HEK293 (cell line): ENCODE measurements at regions not wholly inside any gene's neighbourhood (a gene's known extent, or its start where the extent isn't known, plus 50 kb on each side); places are given as distances from the start of the nearest gene placed in this dataset.

ENCODE experiments used
- CTCF ChIA-PET: fragments of 350-600 bp; formaldehyde crosslinking; extraction: SDS; loops from one replicate; lab custom pipeline; 2021; ENCODE audit warnings: antibody characterized with exemption; lab: Yijun Ruan, JAX
- POLR2A ChIA-PET: fragments of 300-600 bp; formaldehyde crosslinking; extraction: SDS; loops from one replicate; lab custom pipeline; 2020; ENCODE audit warnings: antibody characterized with exemption, inconsistent platforms; lab: Yijun Ruan, JAX
- H3K27ac ChIP-seq: fragments of 200-500 bp; sonication (Bioruptor generic); 2 replicates; pipeline ENCODE4 v1.5.1; 2014; ENCODE audit warnings: low read depth, low read length, control low read depth, inconsistent platforms; ENCODE audit errors: extremely low read depth
- H3K36me3 ChIP-seq, 2 experiments: fragments of 200-500 bp in 1 of 2; sonication (Bioruptor generic) in 1 of 2; 1 replicate in 1 of 2; 2 replicates in 1 of 2; pipeline ENCODE4 v1.5.1; 2014 to 2017; ENCODE audit warnings: inconsistent platforms in 2 of 2, low read length in 2 of 2; ENCODE audit not compliant: control insufficient read depth in 2 of 2, insufficient read depth in 1 of 2
- H3K4me1 ChIP-seq: fragments of 200-500 bp; sonication (Bioruptor generic); 2 replicates; pipeline ENCODE4 v1.5.1; 2014; ENCODE audit warnings: mild to moderate bottlenecking, low read length, inconsistent platforms; ENCODE audit not compliant: control insufficient read depth, insufficient read depth
- H3K4me3 ChIP-seq: 2 replicates; pipeline ENCODE4 v1.5.1; 2011; ENCODE audit warnings: low read depth, mild to moderate bottlenecking, control low read depth, low read length, moderate library complexity
- H3K9me3 ChIP-seq: fragments of 200-500 bp; sonication (Bioruptor generic); 2 replicates; pipeline ENCODE4 v1.5.1; 2014; ENCODE audit warnings: low read depth, low read length, inconsistent platforms; ENCODE audit not compliant: control insufficient read depth, insufficient read depth
- KLF10 ChIP-seq: fragments of 450-650 bp; IDR thresholded peaks from 2 replicates; pipeline ENCODE4 v1.5.1; 2018; ENCODE audit warnings: missing biosample characterization, mild to moderate bottlenecking, missing genetic modification characterization
- PRDM1 ChIP-seq: fragments of 450-650 bp; formaldehyde crosslinking; IDR thresholded peaks from 2 replicates; pipeline ENCODE4; 2016; ENCODE audit warnings: missing biosample characterization, missing genetic modification characterization
- YY1 ChIP-seq: fragments of 450-650 bp; formaldehyde crosslinking; IDR thresholded peaks from 2 replicates; pipeline ENCODE4 v1.5.1; 2018; ENCODE audit warnings: missing biosample characterization, missing genetic modification characterization
- ZBTB21 ChIP-seq: fragments of 450-650 bp; formaldehyde crosslinking; IDR thresholded peaks from 2 replicates; pipeline ENCODE4 v1.5.1; 2017; ENCODE audit warnings: missing biosample characterization, missing genetic modification characterization
- ZBTB6 ChIP-seq: fragments of 450-650 bp; formaldehyde crosslinking; IDR thresholded peaks from 2 replicates; pipeline ENCODE4 v1.5.1; 2017; ENCODE audit warnings: missing biosample characterization, missing genetic modification characterization
- ZNF146 ChIP-seq: fragments of 450-650 bp; formaldehyde crosslinking; IDR thresholded peaks from 2 replicates; pipeline ENCODE4 v1.5.1; 2016; ENCODE audit warnings: missing biosample characterization, missing genetic modification characterization
- ZNF157 ChIP-seq: fragments of 450-650 bp; formaldehyde crosslinking; IDR thresholded peaks from 2 replicates; pipeline ENCODE4 v1.5.1; 2016; ENCODE audit warnings: missing biosample characterization, missing genetic modification characterization
- ZNF214 ChIP-seq: fragments of 450-650 bp; formaldehyde crosslinking; IDR thresholded peaks from 2 replicates; pipeline ENCODE4 v1.5.1; 2017; ENCODE audit warnings: missing biosample characterization, mild to moderate bottlenecking, missing genetic modification characterization, borderline replicate concordance
- ZNF24 ChIP-seq: fragments of 450-650 bp; formaldehyde crosslinking; IDR thresholded peaks from 2 replicates; pipeline ENCODE4 v1.5.1; 2016; ENCODE audit warnings: missing biosample characterization, missing genetic modification characterization
- ZNF266 ChIP-seq: fragments of 450-650 bp; formaldehyde crosslinking; IDR thresholded peaks from 2 replicates; pipeline ENCODE4 v1.5.1; 2016; ENCODE audit warnings: missing biosample characterization, missing genetic modification characterization, low read depth
- ZNF311 ChIP-seq: fragments of 450-650 bp; formaldehyde crosslinking; IDR thresholded peaks from 2 replicates; pipeline ENCODE4 v1.5.1; 2017; ENCODE audit warnings: missing biosample characterization, missing genetic modification characterization, borderline replicate concordance
- ZNF391 ChIP-seq: fragments of 450-650 bp; formaldehyde crosslinking; IDR thresholded peaks from 2 replicates; pipeline ENCODE4 v1.5.1; 2016; ENCODE audit warnings: low read depth, missing biosample characterization, missing genetic modification characterization, borderline replicate concordance
- ZNF449 ChIP-seq: fragments of 450-650 bp; formaldehyde crosslinking; IDR thresholded peaks from 2 replicates; pipeline ENCODE4 v1.5.1; 2017; ENCODE audit warnings: missing biosample characterization, mild to moderate bottlenecking, missing genetic modification characterization, moderate library complexity
- ZNF529 ChIP-seq: fragments of 450-650 bp; formaldehyde crosslinking; IDR thresholded peaks from 2 replicates; pipeline ENCODE4 v1.5.1; 2017; ENCODE audit warnings: missing genetic modification characterization, missing biosample characterization; ENCODE audit not compliant: insufficient replicate concordance
- ZNF555 ChIP-seq: fragments of 450-650 bp; formaldehyde crosslinking; conservative IDR thresholded peaks from 2 replicates; pipeline ENCODE4 v1.5.1; 2017; ENCODE audit warnings: missing biosample characterization, mild to moderate bottlenecking, missing genetic modification characterization, inconsistent platforms
- ZNF571 ChIP-seq: fragments of 450-650 bp; formaldehyde crosslinking; IDR thresholded peaks from 2 replicates; pipeline ENCODE4 v1.5.0; 2017; ENCODE audit warnings: missing biosample characterization, missing genetic modification characterization
- ZNF670 ChIP-seq: fragments of 450-650 bp; formaldehyde crosslinking; IDR thresholded peaks from 2 replicates; pipeline ENCODE4 v1.5.1; 2016; ENCODE audit warnings: missing biosample characterization, missing genetic modification characterization, low read depth
- ZNF701 ChIP-seq: fragments of 450-650 bp; formaldehyde crosslinking; IDR thresholded peaks from 2 replicates; pipeline ENCODE4 v1.5.1; 2016; ENCODE audit warnings: missing biosample characterization, missing genetic modification characterization
- ZNF777 ChIP-seq: fragments of 450-650 bp; formaldehyde crosslinking; IDR thresholded peaks from 2 replicates; pipeline ENCODE4 v1.5.1; 2017; ENCODE audit warnings: missing biosample characterization, missing genetic modification characterization, borderline replicate concordance
- ZNF843 ChIP-seq: fragments of 450-650 bp; formaldehyde crosslinking; IDR thresholded peaks from 2 replicates; pipeline ENCODE4 v1.5.1; 2016; ENCODE audit warnings: missing biosample characterization, missing genetic modification characterization
- ZSCAN30 ChIP-seq: fragments of 450-650 bp; IDR thresholded peaks from 2 replicates; pipeline ENCODE4 v1.5.1; 2018; ENCODE audit warnings: missing biosample characterization, mild to moderate bottlenecking, missing genetic modification characterization, moderate library complexity
- TF ChIP-seq, protein P1 (sequence below): fragments of 450-650 bp; formaldehyde crosslinking; IDR thresholded peaks from 2 replicates; pipeline ENCODE4 v1.5.1; 2016; ENCODE audit warnings: missing biosample characterization, missing genetic modification characterization
- TF ChIP-seq, protein P2 (sequence below): fragments of 450-650 bp; formaldehyde crosslinking; IDR thresholded peaks from 2 replicates; pipeline ENCODE4 v1.5.1; 2017; ENCODE audit warnings: missing biosample characterization, missing genetic modification characterization
- TF ChIP-seq, protein P3 (sequence below): fragments of 450-650 bp; formaldehyde crosslinking; IDR thresholded peaks from 2 replicates; pipeline ENCODE4 v1.5.1; 2016; ENCODE audit warnings: missing biosample characterization, missing genetic modification characterization
- TF ChIP-seq, protein P4 (sequence below): fragments of 450-650 bp; formaldehyde crosslinking; IDR thresholded peaks from 2 replicates; pipeline ENCODE4 v1.5.1; 2017; ENCODE audit warnings: missing biosample characterization, missing genetic modification characterization

DNA sequence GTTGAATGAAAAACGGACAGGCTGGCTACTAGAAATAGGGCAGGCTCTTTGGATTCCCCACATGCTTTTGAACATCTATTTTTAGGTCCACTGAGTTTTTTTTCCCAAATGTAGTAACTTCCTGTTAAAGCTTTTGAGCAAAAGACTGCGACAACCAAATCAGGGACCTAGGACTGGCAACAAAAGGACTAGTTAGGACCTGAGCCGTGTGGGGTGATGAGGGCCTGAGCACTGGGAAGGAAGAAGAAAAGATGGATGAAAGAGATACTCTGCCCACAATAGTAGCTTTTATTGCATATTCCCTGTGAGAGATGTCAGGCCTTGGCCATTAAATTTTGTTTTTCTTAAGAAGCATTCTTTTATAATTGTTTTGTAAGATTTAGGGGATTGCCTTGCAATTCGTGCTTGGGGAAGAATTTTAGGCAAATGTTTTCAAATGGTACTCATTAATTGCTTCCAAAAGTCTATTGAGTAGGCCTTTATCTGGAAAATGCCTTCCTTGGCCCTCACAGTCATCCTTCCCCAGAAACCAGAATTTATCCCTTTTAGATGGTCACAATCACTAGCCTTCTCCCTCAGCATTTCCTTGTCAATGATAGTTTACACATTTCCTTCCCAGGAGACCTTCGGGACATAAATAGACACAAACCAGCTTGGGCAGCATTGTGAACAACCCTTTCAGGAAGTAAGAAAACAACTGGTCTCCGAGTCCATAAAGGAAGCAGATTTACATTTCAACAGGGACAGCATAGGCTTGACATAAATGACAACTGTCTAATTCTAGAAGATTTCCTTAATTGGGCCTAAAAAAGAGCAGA is 166.5 kb downstream of the RMI1 start:
- no peak overlapping the region for H3K27ac ChIP-seq
- ChIA-PET POLR2A (no interaction called here), CTCF (interaction anchor here (1.6 kb wide), 1 partner anchor 25 kb away, joined by 13 read pairs; no protein-coding TSS in a partner anchor)

GRCh38 chr9:84151236-84151635 is 170.6 kb downstream of the RMI1 start:
- Histone ChIP-seq H3K27ac (no peak overlapping the region), H3K4me1 (no peaks in the 10 kb centered on the region), H3K4me3 (no peak overlapping the region), H3K9me3 (no peaks in the 10 kb centered on the region), H3K36me3 (no peaks in the 10 kb centered on the region)
- ChIA-PET POLR2A (no interaction called here), CTCF (interaction anchor here (0.6 kb wide), 1 partner anchor 636 kb away, joined by 3 read pairs; no protein-coding TSS in a partner anchor)
- no peak for TF ChIP-seq ZNF529 (tag by site-specific recombination)
- TF ChIP-seq ZNF146 (tag by site-specific recombination) = no peak
- TF ChIP-seq, protein P1, sequence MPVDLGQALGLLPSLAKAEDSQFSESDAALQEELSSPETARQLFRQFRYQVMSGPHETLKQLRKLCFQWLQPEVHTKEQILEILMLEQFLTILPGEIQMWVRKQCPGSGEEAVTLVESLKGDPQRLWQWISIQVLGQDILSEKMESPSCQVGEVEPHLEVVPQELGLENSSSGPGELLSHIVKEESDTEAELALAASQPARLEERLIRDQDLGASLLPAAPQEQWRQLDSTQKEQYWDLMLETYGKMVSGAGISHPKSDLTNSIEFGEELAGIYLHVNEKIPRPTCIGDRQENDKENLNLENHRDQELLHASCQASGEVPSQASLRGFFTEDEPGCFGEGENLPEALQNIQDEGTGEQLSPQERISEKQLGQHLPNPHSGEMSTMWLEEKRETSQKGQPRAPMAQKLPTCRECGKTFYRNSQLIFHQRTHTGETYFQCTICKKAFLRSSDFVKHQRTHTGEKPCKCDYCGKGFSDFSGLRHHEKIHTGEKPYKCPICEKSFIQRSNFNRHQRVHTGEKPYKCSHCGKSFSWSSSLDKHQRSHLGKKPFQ (tag by site-specific recombination) = no peak
- no peak for TF ChIP-seq ZNF777
- no peak for TF ChIP-seq ZNF391 (tag by site-specific recombination)
- TF ChIP-seq ZNF571 (tag by site-specific recombination) = no peak
- no peak for TF ChIP-seq ZNF24 (tag by site-specific recombination)
- TF ChIP-seq ZNF670 (tag by site-specific recombination) = no peak
- no peak for TF ChIP-seq ZNF843 (tag by site-specific recombination)
- TF ChIP-seq PRDM1 = no peak
- TF ChIP-seq, protein P2, sequence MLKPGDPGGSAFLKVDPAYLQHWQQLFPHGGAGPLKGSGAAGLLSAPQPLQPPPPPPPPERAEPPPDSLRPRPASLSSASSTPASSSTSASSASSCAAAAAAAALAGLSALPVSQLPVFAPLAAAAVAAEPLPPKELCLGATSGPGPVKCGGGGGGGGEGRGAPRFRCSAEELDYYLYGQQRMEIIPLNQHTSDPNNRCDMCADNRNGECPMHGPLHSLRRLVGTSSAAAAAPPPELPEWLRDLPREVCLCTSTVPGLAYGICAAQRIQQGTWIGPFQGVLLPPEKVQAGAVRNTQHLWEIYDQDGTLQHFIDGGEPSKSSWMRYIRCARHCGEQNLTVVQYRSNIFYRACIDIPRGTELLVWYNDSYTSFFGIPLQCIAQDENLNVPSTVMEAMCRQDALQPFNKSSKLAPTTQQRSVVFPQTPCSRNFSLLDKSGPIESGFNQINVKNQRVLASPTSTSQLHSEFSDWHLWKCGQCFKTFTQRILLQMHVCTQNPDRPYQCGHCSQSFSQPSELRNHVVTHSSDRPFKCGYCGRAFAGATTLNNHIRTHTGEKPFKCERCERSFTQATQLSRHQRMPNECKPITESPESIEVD (tag by site-specific recombination) = no peak
- TF ChIP-seq ZNF701 = no peak
- no peak for TF ChIP-seq ZNF214 (tag by site-specific recombination)
- TF ChIP-seq ZNF266 = no peak
- no peak for TF ChIP-seq ZSCAN30 (tag by site-specific recombination)

More for the DNA sequence above, 166.5 kb downstream of the RMI1 start:
- TF ChIP-seq, protein P3, sequence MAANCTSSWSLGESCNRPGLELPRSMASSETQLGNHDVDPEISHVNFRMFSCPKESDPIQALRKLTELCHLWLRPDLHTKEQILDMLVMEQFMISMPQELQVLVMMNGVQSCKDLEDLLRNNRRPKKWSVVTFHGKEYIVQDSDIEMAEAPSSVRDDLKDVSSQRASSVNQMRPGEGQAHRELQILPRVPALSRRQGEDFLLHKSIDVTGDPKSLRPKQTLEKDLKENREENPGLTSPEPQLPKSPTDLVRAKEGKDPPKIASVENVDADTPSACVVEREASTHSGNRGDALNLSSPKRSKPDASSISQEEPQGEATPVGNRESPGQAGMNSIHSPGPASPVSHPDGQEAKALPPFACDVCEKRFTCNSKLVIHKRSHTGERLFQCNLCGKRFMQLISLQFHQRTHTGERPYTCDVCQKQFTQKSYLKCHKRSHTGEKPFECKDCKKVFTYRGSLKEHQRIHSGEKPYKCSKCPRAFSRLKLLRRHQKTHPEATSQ (tag by site-specific recombination) = no peak
- TF ChIP-seq ZNF449 (tag by site-specific recombination) = no peak
- TF ChIP-seq ZNF157 (tag by site-specific recombination) = no peak
- no peak for TF ChIP-seq ZBTB21 (tag by site-specific recombination)
- TF ChIP-seq ZNF311 (tag by site-specific recombination) = no peak
- no peak for TF ChIP-seq YY1 (tag by site-specific recombination)
- TF ChIP-seq, protein P4, sequence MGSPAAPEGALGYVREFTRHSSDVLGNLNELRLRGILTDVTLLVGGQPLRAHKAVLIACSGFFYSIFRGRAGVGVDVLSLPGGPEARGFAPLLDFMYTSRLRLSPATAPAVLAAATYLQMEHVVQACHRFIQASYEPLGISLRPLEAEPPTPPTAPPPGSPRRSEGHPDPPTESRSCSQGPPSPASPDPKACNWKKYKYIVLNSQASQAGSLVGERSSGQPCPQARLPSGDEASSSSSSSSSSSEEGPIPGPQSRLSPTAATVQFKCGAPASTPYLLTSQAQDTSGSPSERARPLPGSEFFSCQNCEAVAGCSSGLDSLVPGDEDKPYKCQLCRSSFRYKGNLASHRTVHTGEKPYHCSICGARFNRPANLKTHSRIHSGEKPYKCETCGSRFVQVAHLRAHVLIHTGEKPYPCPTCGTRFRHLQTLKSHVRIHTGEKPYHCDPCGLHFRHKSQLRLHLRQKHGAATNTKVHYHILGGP (tag by site-specific recombination) = no peak
- no peak for TF ChIP-seq ZBTB6 (tag by site-specific recombination)
- TF ChIP-seq KLF10 = no peak
- TF ChIP-seq ZNF555 (tag by site-specific recombination) = no peak
- TF ChIP-seq, all 188 proteins: peak for 0
- Histone ChIP-seq H3K4me1 (no peaks in the 10 kb centered on the region), H3K36me3 (no peaks in the 10 kb centered on the region), H3K4me3 (no peak overlapping the region), H3K9me3 (no peaks in the 10 kb centered on the region)
